ACHN (cell line): ENCODE measurements at regions not wholly inside any gene's neighbourhood (a gene's known extent, or its start where the extent isn't known, plus 50 kb on each side); places are given as distances from the start of the nearest gene placed in this dataset.

Experiments
- DNase-seq: peaks from one replicate; pipeline ENCODE4 v3.0.0-alpha.2; 2015
- in situ Hi-C: cut with HindIII; loops from 2 replicates; pipeline ENCODE4 v1.10.0; 2017; ENCODE audit warnings: low sequenced_read_pairs, low pct_ligation_motif_present, low pct_unique_long_range_greater_than_20kb

DNA sequence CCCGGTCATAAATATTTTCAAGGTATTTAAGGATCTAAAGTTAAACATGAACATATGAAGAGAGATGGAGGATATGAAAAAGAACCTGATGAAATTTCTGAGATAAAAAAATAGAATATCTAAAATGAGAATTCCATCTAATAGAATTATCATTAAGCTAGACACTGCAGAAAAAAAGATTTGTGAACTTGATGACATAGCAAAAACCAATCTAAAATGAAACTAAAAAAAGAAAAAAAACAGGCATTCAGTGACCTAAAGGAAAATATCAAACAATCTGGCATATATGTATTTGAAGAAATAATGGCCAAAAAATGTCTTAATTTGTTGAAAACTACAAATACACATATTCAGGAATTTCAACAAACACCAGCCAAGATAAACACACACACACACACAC lies 81.6 kb upstream of the ZC3H12C start:
- in situ Hi-C loops: no loop called here
- DNase-seq: no peak

DNA sequence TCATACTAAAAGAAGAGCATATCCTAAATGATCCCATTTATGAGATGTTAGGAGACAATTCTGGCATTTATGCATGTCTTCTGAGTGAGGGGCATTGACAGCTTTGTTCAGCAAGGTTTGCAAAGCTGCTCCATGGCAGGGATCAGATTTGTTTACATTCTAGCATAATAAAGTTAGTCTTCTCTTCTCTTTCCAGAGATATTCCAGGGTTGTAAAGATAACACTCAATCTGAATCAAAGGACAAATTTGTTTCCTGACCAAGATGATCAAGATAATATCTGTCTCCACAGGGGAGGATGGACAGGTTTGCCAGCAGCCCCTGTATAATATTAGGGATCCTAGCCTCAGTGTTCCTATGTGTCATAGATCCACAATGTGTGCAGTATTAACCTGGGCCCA lies 77.5 kb upstream of the ZC3H12C start:
- no peak for DNase-seq
- in situ Hi-C loops: no loop called here

DNA sequence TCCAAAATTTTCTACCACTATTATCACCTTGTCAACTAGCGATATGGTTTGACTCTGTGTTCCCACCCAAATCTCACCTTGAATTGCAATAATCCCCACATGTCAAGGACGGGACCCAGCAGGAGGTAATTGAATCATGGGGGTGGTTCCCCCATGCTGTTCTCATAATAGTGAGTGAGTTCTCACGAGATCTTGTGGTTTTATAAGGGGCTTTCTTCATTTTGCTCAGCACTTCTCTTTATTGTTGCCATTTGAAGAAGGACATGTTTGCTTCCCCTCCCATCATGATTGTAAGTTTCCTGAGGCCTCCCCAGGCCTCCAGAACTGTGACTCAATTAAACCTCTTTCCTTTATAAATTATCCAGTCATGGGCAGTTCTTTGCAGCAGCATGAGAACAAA lies 73.5 kb upstream of the ZC3H12C start:
- in situ Hi-C loops: no loop called here
- DNase-seq: no peak

DNA sequence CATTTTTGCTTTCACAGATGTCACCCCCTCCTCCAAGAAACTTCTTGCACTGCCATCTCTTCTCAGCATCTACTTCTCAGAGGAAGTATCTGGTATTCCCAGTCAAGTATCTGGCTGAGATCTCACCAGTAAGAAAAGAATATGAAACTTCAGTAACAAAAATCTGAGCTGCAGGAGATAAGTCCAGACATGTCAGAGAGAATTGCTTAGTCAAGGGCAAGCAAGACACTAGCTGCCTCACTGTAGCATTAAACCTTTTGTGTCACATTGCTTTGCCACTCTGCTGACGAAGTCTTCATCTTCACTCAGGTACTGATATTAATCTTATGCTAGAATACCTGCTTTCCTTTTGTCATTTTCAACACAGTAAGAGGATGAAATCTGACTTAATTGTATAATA lies 70.6 kb upstream of the ZC3H12C start:
- in situ Hi-C loops: no loop called here
- no peak for DNase-seq

DNA sequence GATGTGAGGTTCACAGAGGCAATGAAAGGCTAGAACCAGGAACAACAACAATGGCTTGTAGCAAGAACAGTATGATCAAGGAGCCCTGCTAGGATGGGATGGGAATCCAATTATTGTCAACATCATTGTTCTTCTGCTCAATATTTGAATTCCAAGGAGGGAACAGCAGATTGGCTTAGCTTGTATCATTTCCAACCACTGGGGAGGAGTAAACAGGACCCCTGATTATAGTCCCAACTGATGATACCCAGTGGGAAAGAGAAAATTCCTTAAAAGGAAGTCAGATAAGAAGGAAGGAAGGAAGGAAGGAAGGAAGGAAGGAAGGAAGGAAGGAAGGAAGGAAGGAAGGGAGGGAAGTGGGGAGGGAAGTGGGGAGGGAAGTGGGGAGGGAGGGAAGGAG lies 69.5 kb upstream of the ZC3H12C start:
- no peak for DNase-seq
- in situ Hi-C loops: no loop called here

DNA sequence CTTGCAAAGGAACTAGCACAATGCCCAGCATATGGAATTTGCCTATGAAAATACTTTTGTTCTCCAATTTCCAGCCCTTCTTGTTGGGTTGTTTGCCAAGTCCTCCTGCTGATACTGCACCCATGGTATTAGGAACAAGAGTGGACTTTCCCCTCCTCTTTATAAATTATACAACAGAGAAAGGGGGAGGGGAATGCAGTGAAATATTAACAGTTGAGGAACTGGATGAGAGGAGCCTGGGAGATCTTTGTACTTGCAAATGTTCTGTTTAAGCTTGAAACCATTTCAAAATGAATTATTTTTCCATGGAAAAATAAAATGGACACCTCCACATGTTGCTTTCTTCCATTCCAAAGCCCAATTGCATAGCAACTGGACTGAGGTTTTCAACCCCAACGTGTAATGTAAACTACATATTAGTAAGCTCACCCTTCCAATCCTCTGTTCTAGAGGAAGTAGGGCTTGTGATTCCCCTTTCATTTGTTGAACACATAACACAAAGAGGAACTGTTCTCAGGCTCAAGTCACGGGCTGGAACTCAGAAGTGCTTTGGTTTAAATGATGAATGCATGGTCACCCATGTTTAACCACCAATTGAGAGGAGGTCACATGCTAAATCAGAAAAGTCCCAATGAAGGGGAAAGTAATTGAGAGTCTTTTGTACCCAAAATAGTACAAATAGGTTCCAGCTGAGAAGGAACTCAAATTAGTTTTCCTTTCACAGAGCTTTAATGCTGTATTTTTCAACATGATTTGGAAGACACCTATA lies 66.2 kb upstream of the ZC3H12C start:
- DNase-seq: no peak
- in situ Hi-C loops: no loop called here

DNA sequence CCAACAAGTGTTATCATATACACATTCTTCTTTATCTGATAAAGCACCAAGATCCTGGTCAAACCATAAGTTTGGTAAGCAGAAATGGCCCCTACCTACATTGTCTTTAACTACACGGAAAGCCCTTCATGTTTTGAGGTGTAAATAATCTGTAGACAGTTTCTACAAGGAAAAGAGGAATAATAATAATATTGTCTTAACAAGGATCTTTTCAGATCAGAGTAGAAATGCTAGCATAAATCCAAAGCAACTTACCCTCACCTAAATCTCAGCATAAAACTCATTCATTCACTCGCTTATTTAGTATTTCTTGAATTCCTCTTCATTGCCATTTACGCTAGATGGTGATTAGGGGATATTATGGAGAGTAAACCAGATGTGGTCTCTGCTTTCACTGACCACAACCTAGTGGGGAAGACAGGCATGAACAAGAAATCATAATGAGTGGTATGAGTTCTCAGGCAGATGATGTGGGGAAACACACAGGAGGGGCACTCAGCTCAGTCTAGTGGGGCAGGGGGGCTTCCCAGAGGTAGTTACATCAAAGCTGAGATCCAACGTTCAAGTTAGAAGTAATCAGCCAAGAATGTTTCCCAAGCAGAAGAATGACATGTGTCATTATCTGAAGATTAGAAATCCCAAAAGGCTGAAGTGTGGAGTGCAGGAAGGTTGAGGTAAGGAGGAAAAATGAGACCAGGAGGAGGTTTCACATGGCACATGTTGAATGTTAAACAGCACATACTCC lies 65.4 kb upstream of the ZC3H12C start:
- no peak for DNase-seq
- in situ Hi-C loops: no loop called here

DNA sequence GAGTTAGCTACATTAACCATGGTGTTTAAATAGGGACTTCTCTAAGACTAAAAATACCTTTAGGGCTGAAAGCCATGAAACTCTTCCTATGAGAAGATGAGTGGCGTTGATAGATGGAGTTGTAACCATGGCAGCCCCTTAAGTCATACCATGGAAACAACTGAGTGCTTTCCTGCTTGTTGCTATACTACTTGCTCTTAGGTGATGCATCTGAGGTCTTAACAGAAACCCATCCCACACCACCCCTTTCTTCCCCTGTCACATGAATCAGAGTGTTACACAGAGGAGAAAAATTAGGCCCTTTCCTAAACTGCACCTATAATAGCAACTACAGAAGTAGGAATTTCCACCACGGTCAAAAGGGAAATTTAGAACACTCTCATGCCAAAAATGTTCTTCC lies 64.3 kb upstream of the ZC3H12C start:
- DNase-seq: no peak
- in situ Hi-C loops: no loop called here

DNA sequence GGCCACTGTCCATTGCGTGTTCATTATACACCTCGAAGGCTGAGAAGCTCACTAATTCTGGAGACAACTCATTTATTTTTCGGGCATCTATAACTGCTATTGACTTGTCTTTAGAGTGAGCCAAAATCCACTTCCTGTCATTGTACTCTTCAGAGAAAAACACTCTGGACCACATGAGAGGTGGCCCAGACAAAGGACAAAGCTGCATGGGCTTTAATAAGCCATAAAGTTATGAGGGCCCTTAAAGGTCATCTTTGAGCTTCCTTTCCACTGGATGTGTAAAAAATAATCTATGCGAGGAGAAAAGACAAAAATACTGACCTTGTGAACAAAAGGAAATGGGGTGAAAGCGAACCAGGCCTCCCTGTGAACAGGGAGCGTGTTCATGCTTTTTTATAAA lies 63.5 kb upstream of the ZC3H12C start:
- DNase-seq: no peak
- in situ Hi-C loops: no loop called here

DNA sequence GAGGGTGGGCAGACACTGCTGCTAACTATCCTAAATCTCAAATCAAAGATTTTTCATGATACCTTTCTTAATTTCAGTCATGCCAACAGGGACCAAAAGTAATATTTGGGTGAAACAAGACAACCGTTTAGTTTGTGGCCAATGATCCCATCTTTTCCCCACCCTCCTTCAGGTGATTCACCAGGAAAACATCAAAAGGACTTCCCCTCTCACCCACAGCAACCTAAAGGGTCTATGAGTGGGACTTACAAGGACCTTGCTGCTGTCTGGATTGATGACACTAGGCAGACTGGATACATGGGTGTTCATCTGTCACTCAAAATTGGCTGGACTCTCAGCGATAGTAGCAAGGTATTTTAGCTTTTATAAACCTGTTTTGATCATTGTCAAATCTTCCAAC lies 62.0 kb upstream of the ZC3H12C start:
- in situ Hi-C loops: no loop called here
- DNase-seq: no peak

DNA sequence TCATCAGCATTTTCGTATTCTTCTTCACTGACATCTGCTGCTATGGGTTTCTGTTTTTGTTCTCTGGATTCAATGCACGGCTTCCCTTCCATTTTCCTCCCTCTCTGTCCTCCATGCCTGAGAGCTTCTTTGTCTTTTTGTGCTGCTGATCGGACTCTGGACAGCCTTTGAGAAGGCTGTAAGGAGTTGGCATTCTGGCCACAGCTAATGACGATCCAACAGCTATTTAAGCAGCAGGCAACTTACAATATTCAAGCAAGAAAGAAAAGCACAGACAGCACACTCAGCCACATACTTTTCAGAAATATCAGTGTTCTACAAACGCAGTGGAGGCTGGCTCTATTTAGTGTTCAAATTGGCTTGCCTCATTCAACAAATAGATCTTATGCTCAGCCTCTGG lies 60.9 kb upstream of the ZC3H12C start:
- in situ Hi-C loops: no loop called here
- no peak for DNase-seq

DNA sequence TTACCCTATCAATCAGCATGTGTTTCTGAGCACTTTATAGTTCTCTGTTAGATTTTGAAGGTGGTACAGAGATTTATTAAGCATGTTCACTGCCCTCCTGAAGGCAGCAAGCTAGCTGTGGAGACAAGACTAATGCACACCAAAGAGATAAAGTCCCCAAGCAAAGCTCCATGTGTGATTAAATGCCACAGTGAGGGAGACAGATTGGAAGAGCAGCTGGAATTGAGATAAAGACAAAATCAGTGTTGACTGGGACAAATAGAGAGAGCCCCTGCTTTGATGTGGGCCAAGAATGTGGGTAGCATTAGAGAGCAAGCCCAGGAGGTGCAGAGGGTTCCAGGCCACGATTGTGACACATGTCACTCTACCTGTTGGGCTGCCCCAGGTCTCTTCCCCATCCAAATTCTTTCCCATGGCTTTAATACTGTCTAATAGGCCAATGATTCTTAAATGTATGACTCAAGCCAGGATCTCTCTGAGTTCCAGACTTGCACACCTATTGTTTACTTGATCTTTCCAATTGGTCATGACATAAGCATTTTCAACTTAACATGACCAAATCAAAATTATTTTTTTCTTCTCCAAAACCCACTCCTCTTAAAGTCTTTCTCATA lies 60.1 kb upstream of the ZC3H12C start:
- in situ Hi-C loops: no loop called here
- no peak for DNase-seq

DNA sequence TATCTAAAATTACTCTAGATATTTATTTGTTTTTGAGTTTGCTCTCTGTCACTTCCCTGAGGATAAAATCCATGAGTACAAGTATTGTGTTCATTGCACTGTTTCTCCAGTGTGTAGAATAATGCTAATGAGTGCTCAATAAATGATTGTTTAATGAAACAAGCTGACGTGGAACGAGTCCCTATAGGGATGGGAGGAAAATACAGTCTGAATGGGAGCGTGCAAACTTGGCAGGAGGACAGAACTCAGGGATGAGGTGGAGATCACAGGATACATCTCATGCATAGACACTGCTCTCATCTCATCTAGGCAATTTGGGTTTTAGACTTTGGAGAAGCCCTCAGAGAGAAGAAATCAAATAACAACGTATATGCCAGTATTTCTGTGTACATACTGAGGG lies 58.4 kb upstream of the ZC3H12C start:
- DNase-seq: no peak
- in situ Hi-C loops: no loop called here

DNA sequence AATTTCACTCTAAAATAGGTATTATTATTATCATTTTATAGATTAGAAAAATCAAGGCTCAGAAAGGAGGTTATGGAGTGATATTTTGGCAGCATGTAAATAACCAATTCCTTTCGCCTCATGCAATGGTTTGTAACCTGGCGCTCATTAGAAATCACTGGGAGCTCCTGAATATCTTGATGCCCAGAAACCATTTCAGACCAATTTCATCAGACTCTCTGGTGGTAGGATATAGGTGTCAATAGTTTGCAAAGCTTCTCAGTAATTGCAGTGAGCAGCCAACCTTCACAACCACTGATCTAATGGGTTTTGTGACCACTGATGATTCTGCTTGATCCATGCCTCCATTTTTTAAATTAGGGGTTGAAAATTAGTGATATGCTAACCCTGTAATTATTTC lies 57.8 kb upstream of the ZC3H12C start:
- in situ Hi-C loops: no loop called here
- DNase-seq: no peak

DNA sequence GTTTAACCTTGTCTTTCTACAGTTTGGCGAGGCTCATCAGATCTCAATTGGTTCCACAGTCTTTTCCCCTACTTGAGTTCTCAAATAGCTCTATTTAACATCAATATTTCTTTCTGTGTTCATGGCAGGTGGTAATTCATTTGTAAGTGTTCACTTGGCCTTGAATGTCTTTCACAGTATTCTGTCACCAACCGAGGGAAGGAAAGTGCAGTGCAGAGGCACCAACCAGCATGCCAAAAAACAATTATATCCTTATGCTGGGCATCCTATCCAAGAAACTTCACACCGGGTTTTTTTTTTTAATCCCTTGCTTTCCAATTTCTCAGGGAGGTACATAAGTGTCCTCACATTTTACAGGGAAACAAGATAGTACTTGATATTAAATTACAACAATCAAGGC lies 55.0 kb upstream of the ZC3H12C start:
- DNase-seq: no peak
- in situ Hi-C loops: no loop called here
